ENCODE measurements at regions not wholly inside any gene's neighbourhood (a gene's known extent, or its start where the extent isn't known, plus 50 kb on each side); places are given as distances from the start of the nearest gene placed in this dataset.
"Not testable (repeated sequence)": the region's sequence is repeated elsewhere in the genome, so short reads cannot be mapped to it uniquely, and the experiment has no call there.

- no peak for DNase-seq
These were observed 73.2 kb upstream of the IPO5 start for GRCh38 chr13:97880311-97880675.

- no peak for DNase-seq
These were observed 71.9 kb upstream of the IPO5 start for GRCh38 chr13:97881556-97881955.

- no peak for DNase-seq
These were observed 70.1 kb upstream of the IPO5 start for GRCh38 chr13:97883396-97883795.

- no peak for DNase-seq
These were observed 68.6 kb upstream of the IPO5 start for GRCh38 chr13:97884707-97885468.

GRCh38 chr13:97885641-97886040, 67.8 kb upstream of the IPO5 start:
- DNase-seq, result no peak

GRCh38 chr13:97889803-97890202, 63.7 kb upstream of the IPO5 start:
- no peak for DNase-seq

- DNase-seq, result no peak
These were observed 62.9 kb upstream of the IPO5 start for GRCh38 chr13:97890573-97890972.

- not testable (repeated sequence) for DNase-seq
These were observed 61.5 kb upstream of the IPO5 start for GRCh38 chr13:97891964-97892363.

- DNase-seq, result no peak
These were observed 60.8 kb upstream of the IPO5 start for GRCh38 chr13:97892717-97893116.

- DNase-seq, result no peak
These were observed 58.1 kb upstream of the IPO5 start for GRCh38 chr13:97895383-97895782.

GRCh38 chr13:97896446-97896845, 57.0 kb upstream of the IPO5 start:
- DNase-seq, result no peak

- DNase-seq, result no peak
These were observed 51.8 kb upstream of the IPO5 start for GRCh38 chr13:97901716-97902115.

All from NCI-H2081 (cell line).